Cardiac muscle cell (in vitro differentiated cells and primary cell): ENCODE measurements at regions not wholly inside any gene's neighbourhood (a gene's known extent, or its start where the extent isn't known, plus 50 kb on each side); places are given as distances from the start of the nearest gene placed in this dataset.

Experiments
- DNase-seq, 2 donors: peaks; one replicate each; pipeline versions ENCODE4 v3.0.0 to v3.0.0-alpha.2; 2010 to 2017; ENCODE audit warnings: low read depth in 1 of 2, low spot score in 1 of 2
- H3K27ac ChIP-seq: fragments of 200-600 bp; sonication (generic); 2 replicates; pipeline ENCODE4 v1.5.1; 2016
- H3K27me3 ChIP-seq: fragments of 200-600 bp; sonication (generic); 2 replicates; pipeline ENCODE4 v1.6.0; 2016; ENCODE audit warnings: control low read depth
- H3K36me3 ChIP-seq: fragments of 200-600 bp; sonication (generic); 2 replicates; pipeline ENCODE4 v1.5.1; 2016; ENCODE audit warnings: control low read depth
- H3K4me1 ChIP-seq: fragments of 200-600 bp; sonication (generic); 2 replicates; pipeline ENCODE4 v1.8.1; 2017; ENCODE audit warnings: low read depth, mild to moderate bottlenecking, mixed run types
- H3K4me3 ChIP-seq: fragments of 200-600 bp; sonication (generic); 2 replicates; pipeline ENCODE4 v1.5.1; 2016; ENCODE audit warnings: mild to moderate bottlenecking
- H3K9me3 ChIP-seq: fragments of 200-600 bp; sonication (generic); 2 replicates; pipeline ENCODE4 v1.5.1; 2017; ENCODE audit warnings: low read depth, mild to moderate bottlenecking, control low read depth
- CTCF ChIP-seq: IDR thresholded peaks from 2 replicates; pipeline ENCODE4 v1.5.1; 2012; ENCODE audit warnings: low read depth, mild to moderate bottlenecking, low read length

- no peak for TF ChIP-seq CTCF
- H3K4me3 ChIP-seq, result no peak overlapping the region
- H3K27me3 ChIP-seq, result no peaks in the 10 kb centered on the region
- no peaks in the 10 kb centered on the region for H3K4me1 ChIP-seq
- no peaks in the 10 kb centered on the region for H3K36me3 ChIP-seq
- no peak overlapping the region for H3K27ac ChIP-seq
- no peak for DNase-seq
- H3K9me3 ChIP-seq, result no peaks in the 10 kb centered on the region
These were observed 122.2 kb downstream of the SLC28A3 start for GRCh38 chr9:84218322-84218721.

- Histone ChIP-seq H3K36me3 (no peaks in the 10 kb centered on the region), H3K27me3 (no peaks in the 10 kb centered on the region), H3K9me3 (no peaks in the 10 kb centered on the region), H3K27ac (no peak overlapping the region), H3K4me1 (peaks cover 20% of the 10 kb centered on the region), H3K4me3 (no peak overlapping the region)
- TF ChIP-seq CTCF, result no peak
- DNase-seq, result peak in 1 of 2 donors; percentile 26
These were observed 116.3 kb downstream of the SLC28A3 start for GRCh38 chr9:84224246-84224645.
